Spleen (tissue), 11 donors: ENCODE measurements at regions not wholly inside any gene's neighbourhood (a gene's known extent, or its start where the extent isn't known, plus 50 kb on each side); places are given as distances from the start of the nearest gene placed in this dataset.

Experiments
- DNase-seq: peaks from one replicate; pipeline ENCODE4 v3.0.0-alpha.2; 2020
- H3K27ac ChIP-seq, 8 donors: fragments of 200-600 bp; sonication (generic) in 7 of 8; 1 replicate in 4 of 8; 2 replicates in 4 of 8; pipeline versions ENCODE4 v1.5.0 to v1.8.0; 2016 to 2021; ENCODE audit warnings: inconsistent platforms in 4 of 8, mild to moderate bottlenecking in 4 of 8, moderate library complexity in 1 of 8
- H3K27me3 ChIP-seq, 7 donors: fragments of 200-600 bp; sonication (generic) in 6 of 7; replicated peaks in 1 of 7; 1 replicate in 4 of 7; 2 replicates in 3 of 7; pipeline versions ENCODE4 v1.5.0 to v1.8.0; 2016 to 2021; ENCODE audit warnings: inconsistent platforms in 3 of 7, mild to moderate bottlenecking in 1 of 7
- H3K36me3 ChIP-seq, 6 donors: fragments of 200-600 bp; sonication (generic) in 5 of 6; 1 replicate in 4 of 6; 2 replicates in 2 of 6; pipeline versions ENCODE4 v1.5.0 to v1.8.0; 2016 to 2021; ENCODE audit warnings: inconsistent platforms in 2 of 6
- H3K4me1 ChIP-seq, 6 donors: fragments of 200-600 bp; sonication (generic) in 5 of 6; 1 replicate in 3 of 6; 2 replicates in 3 of 6; pipeline versions ENCODE4 v1.5.0 to v1.8.0; 2016 to 2021; ENCODE audit warnings: inconsistent platforms in 3 of 6
- H3K4me3 ChIP-seq, 8 donors: fragments of 200-600 bp; sonication (generic) in 7 of 8; 1 replicate in 4 of 8; 2 replicates in 4 of 8; pipeline versions ENCODE4 v1.5.0 to v1.8.0; 2016 to 2021; ENCODE audit warnings: inconsistent platforms in 4 of 8, mild to moderate bottlenecking in 4 of 8, moderate library complexity in 2 of 8
- H3K9me3 ChIP-seq, 8 donors: fragments of 200-600 bp; sonication (generic) in 7 of 8; 1 replicate in 4 of 8; 2 replicates in 4 of 8; pipeline versions ENCODE4 v1.5.0 to v1.8.0; 2016 to 2021; ENCODE audit warnings: inconsistent platforms in 4 of 8
- POLR2A ChIP-seq, 3 donors: fragments of 450-650 bp; IDR thresholded peaks; one replicate each; pipeline ENCODE4 v1.5.1; 2017; ENCODE audit warnings: antibody characterized with exemption in 3 of 3, mild to moderate bottlenecking in 1 of 3
- POLR2AphosphoS5 ChIP-seq, 3 donors: sonication (generic); formaldehyde crosslinking; IDR thresholded peaks; one replicate each; pipeline ENCODE4 v1.5.1; 2017; ENCODE audit warnings: antibody characterized with exemption in 3 of 3
- WGBS, 5 donors: extraction: QIAGEN DNeasy Blood & Tissue Kit in 3 of 5; methylation state at CpG; one replicate each; pipeline versions ENCODE4 v1.1.5 to v1.1.7; 2013 to 2018; 5-methylcytosine and 5-hydroxymethylcytosine counted together
- intact Hi-C: fragments of 100-400 bp; cut with DNase I; formaldehyde crosslinking; loops from one replicate; pipeline ENCODE4 v1.15.0; 2023; ENCODE audit warnings: low total_unique reads
- TF ChIP-seq, protein P1 (sequence below), 11 experiments: fragments of 200-600 bp in 7 of 11; fragments of 450-650 bp in 4 of 11; sonication (generic) in 4 of 11; IDR thresholded peaks in 8 of 11; conservative IDR thresholded peaks in 3 of 11; 1 replicate in 7 of 11; 2 replicates in 4 of 11; pipeline versions ENCODE4 v1.4.0 to v1.8.0; 2016 to 2021; ENCODE audit warnings: antibody characterized with exemption in 11 of 11, inconsistent platforms in 4 of 11, mild to moderate bottlenecking in 1 of 11
- donor health status: healthy with polysubstance abuse.
- donor health status: DM: no; HTN: no; CAD: no; lungs with moderate emphysema.
- donor health status: DM: no; HTN: no; CAD: no.
- donor health status: Bipolar disorder and iron deficiency.
- donor health status: healthy.
- donor health status: DM: no; HTN: no; CAD: no.
- donor health status: DM: yes; HTN: yes; CAD: no.

DNA sequence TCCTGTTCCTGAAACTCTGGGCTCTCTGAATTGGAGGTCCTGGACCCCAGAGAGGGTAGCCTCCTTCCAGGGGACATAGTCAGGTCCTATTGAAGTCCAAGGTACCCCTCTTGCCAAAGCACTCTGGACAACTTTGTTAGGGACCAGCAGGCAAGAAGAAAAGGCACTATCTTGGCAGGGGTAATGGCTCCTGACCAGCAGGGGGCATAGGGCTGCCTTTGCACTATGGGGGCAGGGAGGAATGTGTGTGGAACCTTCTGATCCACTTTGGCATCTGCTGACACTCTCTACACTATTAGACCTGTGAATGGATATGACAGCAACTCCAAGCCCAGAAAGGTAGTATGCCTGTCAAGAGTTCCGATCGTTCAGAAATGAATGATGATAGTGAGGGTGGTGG is 179.0 kb upstream of the CD180 start:
- WGBS, 5 donors: 93 to 100% (median 98%) methylated on average over 2 of the region's 2 CpGs
- no peaks in the 10 kb centered on the region for H3K9me3 ChIP-seq
- no peak for DNase-seq
- H3K36me3 ChIP-seq: no peaks in the 10 kb centered on the region
- no peaks in the 10 kb centered on the region for H3K27me3 ChIP-seq
- no peak for TF ChIP-seq POLR2A (IDR thresholded peaks at IDR 0.05)
- TF ChIP-seq, protein P1, sequence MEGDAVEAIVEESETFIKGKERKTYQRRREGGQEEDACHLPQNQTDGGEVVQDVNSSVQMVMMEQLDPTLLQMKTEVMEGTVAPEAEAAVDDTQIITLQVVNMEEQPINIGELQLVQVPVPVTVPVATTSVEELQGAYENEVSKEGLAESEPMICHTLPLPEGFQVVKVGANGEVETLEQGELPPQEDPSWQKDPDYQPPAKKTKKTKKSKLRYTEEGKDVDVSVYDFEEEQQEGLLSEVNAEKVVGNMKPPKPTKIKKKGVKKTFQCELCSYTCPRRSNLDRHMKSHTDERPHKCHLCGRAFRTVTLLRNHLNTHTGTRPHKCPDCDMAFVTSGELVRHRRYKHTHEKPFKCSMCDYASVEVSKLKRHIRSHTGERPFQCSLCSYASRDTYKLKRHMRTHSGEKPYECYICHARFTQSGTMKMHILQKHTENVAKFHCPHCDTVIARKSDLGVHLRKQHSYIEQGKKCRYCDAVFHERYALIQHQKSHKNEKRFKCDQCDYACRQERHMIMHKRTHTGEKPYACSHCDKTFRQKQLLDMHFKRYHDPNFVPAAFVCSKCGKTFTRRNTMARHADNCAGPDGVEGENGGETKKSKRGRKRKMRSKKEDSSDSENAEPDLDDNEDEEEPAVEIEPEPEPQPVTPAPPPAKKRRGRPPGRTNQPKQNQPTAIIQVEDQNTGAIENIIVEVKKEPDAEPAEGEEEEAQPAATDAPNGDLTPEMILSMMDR (IDR thresholded peaks at IDR 0.05 in 8 of 11, conservative IDR thresholded peaks at IDR 0.05 in 3 of 11): no peak
- no peak for TF ChIP-seq POLR2AphosphoS5 (IDR thresholded peaks at IDR 0.05)
- no peaks in the 10 kb centered on the region for H3K4me1 ChIP-seq
- no peak overlapping the region for H3K27ac ChIP-seq
- no peak overlapping the region for H3K4me3 ChIP-seq
- intact Hi-C loops: no loop called here

DNA sequence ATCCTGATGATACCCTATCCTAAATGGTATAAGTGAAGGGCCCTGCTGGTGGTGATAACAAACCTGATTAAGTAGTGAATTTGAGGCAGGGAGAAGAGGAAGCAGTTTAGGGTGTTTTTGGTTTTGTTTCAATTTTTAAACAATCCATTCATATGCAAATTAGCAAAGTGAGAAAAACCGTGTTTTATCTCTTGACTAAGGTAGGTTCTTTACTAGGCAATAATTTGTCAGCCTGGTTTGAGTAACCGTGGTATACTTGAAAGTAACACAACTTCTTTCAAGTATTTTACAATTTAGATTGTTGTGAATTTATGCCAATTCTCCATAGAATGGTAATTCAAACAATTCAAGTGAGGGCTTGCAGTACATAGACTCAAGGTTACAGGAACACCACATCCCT is 177.8 kb upstream of the CD180 start:
- H3K4me1 ChIP-seq: no peaks in the 10 kb centered on the region
- no peaks in the 10 kb centered on the region for H3K27me3 ChIP-seq
- DNase-seq: no peak
- intact Hi-C loops: no loop called here
- H3K27ac ChIP-seq: no peak overlapping the region
- no peak for TF ChIP-seq POLR2AphosphoS5 (IDR thresholded peaks at IDR 0.05)
- TF ChIP-seq, protein P1 (IDR thresholded peaks at IDR 0.05 in 8 of 11, conservative IDR thresholded peaks at IDR 0.05 in 3 of 11): no peak
- no peak for TF ChIP-seq POLR2A (IDR thresholded peaks at IDR 0.05)
- 28 to 71% (median 55%) methylated on average over 2 of the region's 2 CpGs for WGBS, 5 donors
- no peak overlapping the region for H3K4me3 ChIP-seq
- no peaks in the 10 kb centered on the region for H3K36me3 ChIP-seq
- H3K9me3 ChIP-seq: no peaks in the 10 kb centered on the region

DNA sequence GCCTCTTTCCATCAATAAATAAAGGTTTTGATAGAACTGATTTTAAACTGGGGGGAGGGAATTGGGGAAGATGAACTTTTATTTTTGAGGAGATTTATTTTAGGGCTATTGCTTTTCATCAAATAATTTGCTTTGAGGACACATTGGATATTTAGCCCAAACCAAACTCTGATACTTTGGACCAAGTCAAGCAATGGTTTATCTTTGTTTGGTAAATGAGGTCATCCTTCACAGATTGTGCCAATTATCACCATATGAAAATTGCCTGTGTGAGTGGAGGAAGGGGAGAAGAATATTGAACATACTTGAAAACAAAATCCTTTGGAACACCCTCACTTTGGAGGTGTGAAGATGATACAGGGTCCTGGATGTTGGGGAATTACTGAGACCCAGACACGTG is 176.9 kb upstream of the CD180 start:
- intact Hi-C loops: no loop called here
- no peaks in the 10 kb centered on the region for H3K36me3 ChIP-seq
- WGBS, 5 donors: 71 to 88% (median 86%) methylated on average over 1 of the region's 1 CpG

DNA sequence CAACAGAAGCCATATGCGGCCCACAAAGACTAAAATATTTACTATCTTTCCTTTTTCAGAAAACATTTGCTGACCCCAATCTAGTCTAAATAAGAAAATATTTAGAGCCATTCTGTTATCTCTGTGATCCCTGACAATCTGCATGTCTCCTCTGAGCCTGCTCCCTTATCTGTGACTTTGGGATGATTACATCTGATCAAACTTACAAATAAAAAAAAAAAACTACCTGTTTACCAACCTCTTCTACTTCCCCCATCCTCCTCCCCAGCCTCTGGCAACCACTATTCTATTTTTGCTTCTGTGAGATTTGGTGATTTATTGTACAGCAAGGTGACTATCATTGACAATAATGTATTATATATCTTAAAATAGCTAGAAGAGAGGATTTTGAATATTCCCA is 176.3 kb upstream of the CD180 start:
- intact Hi-C loops: no loop called here
- no peak for TF ChIP-seq POLR2AphosphoS5 (IDR thresholded peaks at IDR 0.05)
- TF ChIP-seq POLR2A (IDR thresholded peaks at IDR 0.05): no peak
- TF ChIP-seq, protein P1 (IDR thresholded peaks at IDR 0.05 in 8 of 11, conservative IDR thresholded peaks at IDR 0.05 in 3 of 11): no peak
- 80 to 97% (median 93%) methylated on average over 1 of the region's 1 CpG for WGBS, 5 donors

More for the DNA sequence above, 176.9 kb upstream of the CD180 start:
- no peak for DNase-seq
- Histone ChIP-seq H3K9me3 (no peaks in the 10 kb centered on the region), H3K4me3 (no peak overlapping the region), H3K27me3 (no peaks in the 10 kb centered on the region), H3K27ac (no peak overlapping the region), H3K4me1 (no peaks in the 10 kb centered on the region)
- no peak for TF ChIP-seq POLR2AphosphoS5 (IDR thresholded peaks at IDR 0.05)
- TF ChIP-seq POLR2A (IDR thresholded peaks at IDR 0.05): no peak
- TF ChIP-seq, protein P1 (IDR thresholded peaks at IDR 0.05 in 8 of 11, conservative IDR thresholded peaks at IDR 0.05 in 3 of 11): no peak

More for the DNA sequence above, 176.3 kb upstream of the CD180 start:
- Histone ChIP-seq H3K9me3 (no peaks in the 10 kb centered on the region), H3K4me1 (no peaks in the 10 kb centered on the region), H3K27me3 (no peaks in the 10 kb centered on the region), H3K27ac (no peak overlapping the region), H3K4me3 (no peak overlapping the region), H3K36me3 (no peaks in the 10 kb centered on the region)
- no peak for DNase-seq
